ENCODE measurements at regions not wholly inside any gene's neighbourhood (a gene's known extent, or its start where the extent isn't known, plus 50 kb on each side); places are given as distances from the start of the nearest gene placed in this dataset.

DNA sequence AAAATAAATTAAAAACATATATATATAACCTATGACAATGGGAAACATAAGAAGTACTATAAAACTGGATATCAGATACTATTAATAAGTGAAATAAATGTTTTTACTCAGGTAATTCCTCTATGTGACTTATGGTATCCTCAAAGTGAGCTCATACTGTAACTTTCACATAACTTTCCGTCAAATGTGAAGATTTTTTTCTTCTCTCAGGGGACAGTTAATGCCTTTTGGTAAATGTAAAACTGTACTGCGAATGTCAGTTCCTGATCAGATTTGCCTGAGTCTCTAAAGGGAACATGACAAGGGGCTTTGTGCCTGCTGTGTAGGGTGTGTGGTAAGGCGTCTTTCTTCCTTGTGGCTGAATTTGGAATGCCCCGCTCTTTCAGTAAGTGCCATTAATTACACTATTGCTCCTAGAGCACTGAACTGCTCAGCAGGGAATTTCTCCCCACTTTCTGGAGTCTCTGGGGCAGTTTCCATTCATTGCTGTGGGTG lies 271.8 kb downstream of the PRL start:
- no peaks in the 10 kb centered on the region for H4K20me1 ChIP-seq (ENCODE audit: insufficient read depth, low read length)
- peak overlapping the region; percentile 74 for H3K9ac ChIP-seq (ENCODE audit: low read depth, low read length)
- TF ChIP-seq, protein P1, sequence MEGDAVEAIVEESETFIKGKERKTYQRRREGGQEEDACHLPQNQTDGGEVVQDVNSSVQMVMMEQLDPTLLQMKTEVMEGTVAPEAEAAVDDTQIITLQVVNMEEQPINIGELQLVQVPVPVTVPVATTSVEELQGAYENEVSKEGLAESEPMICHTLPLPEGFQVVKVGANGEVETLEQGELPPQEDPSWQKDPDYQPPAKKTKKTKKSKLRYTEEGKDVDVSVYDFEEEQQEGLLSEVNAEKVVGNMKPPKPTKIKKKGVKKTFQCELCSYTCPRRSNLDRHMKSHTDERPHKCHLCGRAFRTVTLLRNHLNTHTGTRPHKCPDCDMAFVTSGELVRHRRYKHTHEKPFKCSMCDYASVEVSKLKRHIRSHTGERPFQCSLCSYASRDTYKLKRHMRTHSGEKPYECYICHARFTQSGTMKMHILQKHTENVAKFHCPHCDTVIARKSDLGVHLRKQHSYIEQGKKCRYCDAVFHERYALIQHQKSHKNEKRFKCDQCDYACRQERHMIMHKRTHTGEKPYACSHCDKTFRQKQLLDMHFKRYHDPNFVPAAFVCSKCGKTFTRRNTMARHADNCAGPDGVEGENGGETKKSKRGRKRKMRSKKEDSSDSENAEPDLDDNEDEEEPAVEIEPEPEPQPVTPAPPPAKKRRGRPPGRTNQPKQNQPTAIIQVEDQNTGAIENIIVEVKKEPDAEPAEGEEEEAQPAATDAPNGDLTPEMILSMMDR (IDR thresholded peaks at IDR 0.05; ENCODE audit: borderline replicate concordance, extremely low read depth, low read length, poor library complexity, severe bottlenecking): no peak
- no peak for TF ChIP-seq EZH2 (IDR thresholded peaks at IDR 0.05; ENCODE audit: borderline replicate concordance, low read depth, low read length, severe bottlenecking)
- H2AFZ ChIP-seq (ENCODE audit: low read depth, low read length): peak overlapping the region; percentile 52
- H3K36me3 ChIP-seq (ENCODE audit: insufficient read depth, low read length): peaks cover 24% of the 10 kb centered on the region
- DNase-seq (no peak), ATAC-seq (ENCODE audit: insufficient read depth, low read depth) (peak; percentile 35)
- H3K4me3 ChIP-seq (ENCODE audit: low read depth in 1 of 2, low read length in 2 of 2): peak overlapping the region; percentile 5 to 55; a peak in 3 of 4 replicates
- peaks cover 86% of the 10 kb centered on the region for H3K4me1 ChIP-seq (ENCODE audit: insufficient read depth, low read length)
- peaks cover 20% of the 10 kb centered on the region for H3K79me2 ChIP-seq (ENCODE audit: insufficient read depth, low read length)
- peak overlapping the region; percentile 97 for H3K27ac ChIP-seq (ENCODE audit: low read length)
- H3K9me3 ChIP-seq (ENCODE audit: insufficient read depth, low read length, severe bottlenecking): peaks cover 9% of the 10 kb centered on the region
- peak overlapping the region; percentile 61 for H3K4me2 ChIP-seq (ENCODE audit: insufficient read depth, low read length)
- no peaks in the 10 kb centered on the region for H3K27me3 ChIP-seq (ENCODE audit: insufficient read depth, low read length, poor library complexity)

DNA sequence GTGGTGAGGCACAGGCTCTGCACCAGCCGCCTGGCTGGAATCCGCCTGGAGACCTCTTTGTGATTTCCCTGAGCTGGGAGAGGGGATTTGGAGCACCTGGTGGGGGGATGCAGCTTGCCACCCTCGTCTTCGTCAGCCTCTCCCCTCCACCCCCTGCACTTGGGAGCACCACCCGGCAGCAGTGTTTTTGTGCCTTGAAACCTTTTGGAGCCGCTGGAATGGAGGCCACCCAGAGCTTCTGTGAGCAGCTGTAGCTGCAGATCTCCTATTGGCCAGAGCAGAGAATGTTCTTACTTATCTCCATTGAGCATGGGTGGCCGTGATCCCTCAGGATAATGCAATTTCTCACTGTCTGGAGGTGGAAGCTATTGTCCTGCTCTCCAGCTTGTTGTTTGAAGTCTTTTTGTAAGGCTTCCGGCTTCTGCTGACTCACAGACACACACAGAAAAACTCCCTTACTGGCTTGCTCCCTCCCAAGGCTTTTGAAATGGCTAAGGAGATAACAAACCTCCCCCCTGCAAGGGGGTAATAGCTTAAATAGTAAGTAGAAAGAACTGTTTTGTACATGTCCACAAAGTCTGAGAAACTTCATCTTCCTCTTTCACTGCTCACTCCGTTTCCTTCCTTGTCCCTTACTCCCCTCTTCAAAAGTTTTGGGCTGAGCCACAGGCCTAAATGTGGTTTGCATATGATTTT lies 271.2 kb downstream of the PRL start:
- peaks cover 9% of the 10 kb centered on the region for H3K9me3 ChIP-seq (ENCODE audit: insufficient read depth, low read length, severe bottlenecking)
- no peaks in the 10 kb centered on the region for H4K20me1 ChIP-seq (ENCODE audit: insufficient read depth, low read length)
- H3K79me2 ChIP-seq (ENCODE audit: insufficient read depth, low read length): peaks cover 20% of the 10 kb centered on the region
- H3K36me3 ChIP-seq (ENCODE audit: insufficient read depth, low read length): peaks cover 24% of the 10 kb centered on the region
- peak overlapping the region; percentile 61 for H3K4me2 ChIP-seq (ENCODE audit: insufficient read depth, low read length)
- DNase-seq: peak; percentile 78
- peak overlapping the region; percentile 74 for H3K9ac ChIP-seq (ENCODE audit: low read depth, low read length)
- peak overlapping the region; percentile 52 for H2AFZ ChIP-seq (ENCODE audit: low read depth, low read length)
- no peak for TF ChIP-seq EZH2 (IDR thresholded peaks at IDR 0.05; ENCODE audit: borderline replicate concordance, low read depth, low read length, severe bottlenecking)
- TF ChIP-seq, protein P1 (IDR thresholded peaks at IDR 0.05; ENCODE audit: borderline replicate concordance, extremely low read depth, low read length, poor library complexity, severe bottlenecking): peak; percentile 8
- peak overlapping the region; percentile 5 to 55; a peak in 3 of 4 replicates for H3K4me3 ChIP-seq (ENCODE audit: low read depth in 1 of 2, low read length in 2 of 2)
- peak overlapping the region; percentile 97 for H3K27ac ChIP-seq (ENCODE audit: low read length)
- no peaks in the 10 kb centered on the region for H3K27me3 ChIP-seq (ENCODE audit: insufficient read depth, low read length, poor library complexity)
- peaks cover 80% of the 10 kb centered on the region for H3K4me1 ChIP-seq (ENCODE audit: insufficient read depth, low read length)
- peak; percentile 79 for ATAC-seq (ENCODE audit: insufficient read depth, low read depth)

DNA sequence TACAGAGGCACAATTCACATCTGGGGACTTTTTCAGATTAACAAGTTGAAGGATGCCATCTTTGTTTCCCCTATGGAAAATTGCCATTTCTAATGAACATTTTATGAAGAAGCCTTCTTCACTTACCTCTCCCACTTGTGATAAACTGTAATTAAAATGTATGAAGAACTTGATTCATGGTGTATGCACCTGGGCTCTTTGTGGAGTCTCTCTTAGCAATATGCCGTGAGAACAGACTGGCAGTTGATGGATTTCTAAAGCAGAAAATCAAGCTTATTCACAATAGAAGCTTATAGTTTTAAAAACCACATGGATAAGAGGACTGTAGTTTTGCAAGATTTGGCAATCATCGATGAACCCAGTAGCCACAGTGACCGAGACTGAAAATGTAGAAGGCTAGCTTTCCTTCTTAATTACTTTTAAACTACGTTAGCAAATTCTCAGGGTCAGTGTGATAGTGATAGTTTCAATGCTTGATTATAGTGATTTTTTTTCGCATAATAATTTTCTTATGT lies 270.6 kb downstream of the PRL start:
- Histone ChIP-seq H3K4me2 (ENCODE audit: insufficient read depth, low read length) (peak overlapping the region; percentile 61), H2AFZ (ENCODE audit: low read depth, low read length) (peak overlapping the region; percentile 52; the same call in 1 of the 2 replicates), H3K79me2 (ENCODE audit: insufficient read depth, low read length) (peaks cover 20% of the 10 kb centered on the region), H3K27ac (ENCODE audit: low read length) (peak overlapping the region; percentile 97), H3K36me3 (ENCODE audit: insufficient read depth, low read length) (peaks cover 23% of the 10 kb centered on the region), H3K4me3 (ENCODE audit: low read depth in 1 of 2, low read length in 2 of 2) (peak overlapping the region in 1 of 2 experiments; percentile 55; a peak in 1 of 4 replicates), H3K27me3 (ENCODE audit: insufficient read depth, low read length, poor library complexity) (no peaks in the 10 kb centered on the region), H4K20me1 (ENCODE audit: insufficient read depth, low read length) (no peaks in the 10 kb centered on the region), H3K4me1 (ENCODE audit: insufficient read depth, low read length) (peaks cover 74% of the 10 kb centered on the region), H3K9me3 (ENCODE audit: insufficient read depth, low read length, severe bottlenecking) (peaks cover 9% of the 10 kb centered on the region), H3K9ac (ENCODE audit: low read depth, low read length) (peak overlapping the region; percentile 74)
- peak; percentile 19 for DNase-seq
- TF ChIP-seq, protein P1 (IDR thresholded peaks at IDR 0.05; ENCODE audit: borderline replicate concordance, extremely low read depth, low read length, poor library complexity, severe bottlenecking): no peak
- no peak for TF ChIP-seq EZH2 (IDR thresholded peaks at IDR 0.05; ENCODE audit: borderline replicate concordance, low read depth, low read length, severe bottlenecking)
- peak; percentile 22 for ATAC-seq (ENCODE audit: insufficient read depth, low read depth)
